ENCODE measurements at regions not wholly inside any gene's neighbourhood (a gene's known extent, or its start where the extent isn't known, plus 50 kb on each side); places are given as distances from the start of the nearest gene placed in this dataset.

GRCh38 chr7:156000601-156001396 lies 188.5 kb upstream of the SHH start:
- DNase-seq: no peak

- DNase-seq: no peak
These were observed 187.6 kb upstream of the SHH start for GRCh38 chr7:155999631-156000489.

- no peak for DNase-seq
These were observed 186.7 kb upstream of the SHH start for GRCh38 chr7:155998766-155999630.

- no peak for DNase-seq
These were observed 186.0 kb upstream of the SHH start for GRCh38 chr7:155998328-155998691.

GRCh38 chr7:155997431-155998327 lies 185.4 kb upstream of the SHH start:
- no peak for DNase-seq

GRCh38 chr7:155996718-155997280 lies 184.5 kb upstream of the SHH start:
- no peak for DNase-seq

- DNase-seq: no peak
These were observed 182.9 kb upstream of the SHH start for GRCh38 chr7:155995183-155995612.

GRCh38 chr7:155994279-155994811 lies 182.1 kb upstream of the SHH start:
- DNase-seq: no peak

- DNase-seq: no peak
These were observed 181.4 kb upstream of the SHH start for GRCh38 chr7:155993420-155994278.

- DNase-seq: no peak
These were observed 180.7 kb upstream of the SHH start for GRCh38 chr7:155992974-155993373.

GRCh38 chr7:155992538-155992937 lies 180.3 kb upstream of the SHH start:
- DNase-seq: no peak

- DNase-seq: no peak
These were observed 179.8 kb upstream of the SHH start for GRCh38 chr7:155992107-155992506.

GRCh38 chr7:155991470-155991869 lies 179.2 kb upstream of the SHH start:
- DNase-seq: no peak

GRCh38 chr7:155988416-155988815 lies 176.2 kb upstream of the SHH start:
- DNase-seq: no peak

GRCh38 chr7:155987681-155988235 lies 175.5 kb upstream of the SHH start:
- no peak for DNase-seq

- no peak for DNase-seq
These were observed 174.4 kb upstream of the SHH start for GRCh38 chr7:155986497-155987160.

GRCh38 chr7:155985518-155986250 lies 173.4 kb upstream of the SHH start:
- DNase-seq: no peak

- no peak for DNase-seq
These were observed 172.5 kb upstream of the SHH start for GRCh38 chr7:155984609-155985405.

Measured in NCI-H1417 treated with DMSO at 0.1 percent for 48 hours (cell line).